H1 (cell line): ENCODE measurements at regions not wholly inside any gene's neighbourhood (a gene's known extent, or its start where the extent isn't known, plus 50 kb on each side); places are given as distances from the start of the nearest gene placed in this dataset.

Experiments
- CTCF ChIA-PET: fragments of 300-600 bp; sonication (Branson Sonifier 250); formaldehyde crosslinking; loops from one replicate; lab custom pipeline; 2021; ENCODE audit not compliant: partially characterized antibody; lab: Charles Lee
- POLR2A ChIA-PET: fragments of 300-600 bp; sonication (Branson Sonifier 250); formaldehyde crosslinking; loops from one replicate; lab custom pipeline; 2021; ENCODE audit warnings: inconsistent platforms; ENCODE audit not compliant: partially characterized antibody; lab: Charles Lee
- DNase-seq, 2 experiments: peaks; one replicate each; pipeline versions ENCODE4 v3.0.0 to v3.0.0-alpha.2; 2010 to 2022; ENCODE audit warnings: low spot score in 2 of 2, low read depth in 1 of 2, mixed read lengths in 1 of 2
- FAIRE-seq: peaks from 2 replicates; lab custom pipeline; 2011; peaks lifted over from hg19 to GRCh38; lab: Jason Lieb, UNC
- H2AFZ ChIP-seq: 2 replicates; pipeline ENCODE4 v1.8.1; 2012; ENCODE audit warnings: low read length, inconsistent platforms
- H2AK5ac ChIP-seq: 2 replicates; pipeline ENCODE4 v1.6.1; 2013; ENCODE audit warnings: low read depth, low read length
- H2BK120ac ChIP-seq: replicated peaks from 2 replicates; pipeline ENCODE3; 2013; ENCODE audit warnings: low read depth, low read length, inconsistent platforms
- H2BK12ac ChIP-seq: 2 replicates; pipeline ENCODE4 v1.6.1; 2013; ENCODE audit warnings: low read depth, low read length
- H2BK15ac ChIP-seq: 2 replicates; pipeline ENCODE4 v1.6.1; 2013; ENCODE audit warnings: low read length
- H2BK20ac ChIP-seq: 2 replicates; pipeline ENCODE4 v1.6.1; 2013; ENCODE audit warnings: low read length
- H2BK5ac ChIP-seq: 2 replicates; pipeline ENCODE4 v1.6.1; 2013; ENCODE audit warnings: low read depth, low read length
- H3K14ac ChIP-seq: 2 replicates; pipeline ENCODE4 v1.6.1; 2013; ENCODE audit warnings: inconsistent platforms; ENCODE audit not compliant: insufficient read length
- H3K18ac ChIP-seq: 2 replicates; pipeline ENCODE4 v1.6.1; 2013; ENCODE audit warnings: low read length; ENCODE audit errors: extremely low read depth
- H3K23ac ChIP-seq: 2 replicates; pipeline ENCODE4 v1.6.1; 2013; ENCODE audit warnings: inconsistent platforms; ENCODE audit not compliant: insufficient read length
- H3K23me2 ChIP-seq: 2 replicates; pipeline ENCODE4 v1.6.1; 2013; ENCODE audit warnings: low read depth, low read length
- H3K27ac ChIP-seq: 2 replicates; pipeline ENCODE4 v1.6.1; 2011; ENCODE audit warnings: low read depth, low read length, inconsistent platforms
- H3K27me3 ChIP-seq, 4 experiments: replicated peaks in 1 of 4; 1 replicate in 1 of 4; 2 replicates in 3 of 4; pipeline versions ENCODE4 v1.6.1 to v1.8.1; 2011 to 2013; ENCODE audit warnings: low read length in 3 of 4, mild to moderate bottlenecking in 3 of 4, inconsistent platforms in 2 of 4, mixed read lengths in 2 of 4, moderate library complexity in 1 of 4; ENCODE audit not compliant: control insufficient read depth in 3 of 4, insufficient read depth in 3 of 4; ENCODE audit errors: extremely low read depth in 1 of 4
- H3K36me3 ChIP-seq, 4 experiments: 2 replicates each; pipeline versions ENCODE4 v1.6.1 to v1.8.1; 2011 to 2013; ENCODE audit warnings: mild to moderate bottlenecking in 4 of 4, low read length in 3 of 4, moderate library complexity in 2 of 4, control low read depth in 1 of 4, inconsistent platforms in 1 of 4; ENCODE audit not compliant: insufficient read depth in 4 of 4, control insufficient read depth in 2 of 4
- H3K4ac ChIP-seq: replicated peaks from 2 replicates; pipeline ENCODE3; 2013; ENCODE audit warnings: low read length, low read depth, mixed read lengths, inconsistent platforms; ENCODE audit not compliant: insufficient read length
- H3K4me1 ChIP-seq, 4 experiments: replicated peaks in 1 of 4; 1 replicate in 1 of 4; 2 replicates in 3 of 4; pipeline versions ENCODE4 v1.6.1 to v1.8.1; 2011 to 2013; ENCODE audit warnings: low read length in 3 of 4, inconsistent platforms in 2 of 4, mixed read lengths in 1 of 4; ENCODE audit not compliant: insufficient read depth in 4 of 4, control insufficient read depth in 3 of 4
- H3K4me2 ChIP-seq, 2 experiments: 2 replicates each; pipeline versions ENCODE4 v1.6.1 to v1.8.1; 2011 to 2013; ENCODE audit warnings: low read depth in 2 of 2, low read length in 2 of 2, control low read depth in 1 of 2, inconsistent platforms in 1 of 2, mild to moderate bottlenecking in 1 of 2; ENCODE audit not compliant: insufficient read depth in 1 of 2
- H3K4me3 ChIP-seq, 4 experiments: fragments of 200-600, 300-600 bp in 1 of 4; sonication (generic), shearing (Covaris generic), sonication (Bioruptor Twin) in 1 of 4; 2 replicates each; pipeline versions ENCODE4 v1.5.1 to v1.8.1; 2011 to 2016; ENCODE audit warnings: low read length in 4 of 4, low read depth in 3 of 4, control low read depth in 2 of 4, inconsistent platforms in 2 of 4, mild to moderate bottlenecking in 2 of 4, mixed read lengths in 1 of 4, moderate library complexity in 1 of 4; ENCODE audit not compliant: insufficient read depth in 2 of 4; ENCODE audit errors: extremely low read depth in 1 of 4
- H3K56ac ChIP-seq: replicated peaks from 2 replicates; pipeline ENCODE3; 2013; ENCODE audit warnings: low read depth, mild to moderate bottlenecking, mixed read lengths, low read length, inconsistent platforms; ENCODE audit not compliant: insufficient read length
- H3K79me1 ChIP-seq: 2 replicates; pipeline ENCODE4 v1.6.1; 2013; ENCODE audit warnings: low read depth, low read length, control low read depth
- H3K79me2 ChIP-seq, 2 experiments: 2 replicates each; pipeline versions ENCODE4 v1.6.1 to v1.8.1; 2012 to 2013; ENCODE audit warnings: low read length in 2 of 2, mild to moderate bottlenecking in 2 of 2, inconsistent platforms in 1 of 2; ENCODE audit not compliant: insufficient read depth in 2 of 2, control insufficient read depth in 1 of 2
- H3K9ac ChIP-seq, 4 experiments: replicated peaks in 1 of 4; 1 replicate in 1 of 4; 2 replicates in 3 of 4; pipeline versions ENCODE4 v1.6.1 to v1.8.1; 2011 to 2013; ENCODE audit warnings: low read depth in 3 of 4, low read length in 3 of 4, control low read depth in 2 of 4, mild to moderate bottlenecking in 2 of 4, moderate library complexity in 2 of 4, inconsistent platforms in 1 of 4; ENCODE audit errors: extremely low read depth in 1 of 4
- H3K9me3 ChIP-seq, 2 experiments: 2 replicates each; pipeline versions ENCODE4 v1.6.1 to v1.8.1; 2012 to 2013; ENCODE audit warnings: mild to moderate bottlenecking in 2 of 2, moderate library complexity in 2 of 2, control low read depth in 1 of 2, inconsistent platforms in 1 of 2, low read depth in 1 of 2, low read length in 1 of 2, mixed read lengths in 1 of 2; ENCODE audit not compliant: insufficient read depth in 2 of 2
- H4K20me1 ChIP-seq, 2 experiments: replicated peaks in 1 of 2; 2 replicates each; pipeline versions ENCODE3 to v1.8.1; 2011 to 2013; ENCODE audit warnings: inconsistent platforms in 2 of 2, low read length in 2 of 2, mild to moderate bottlenecking in 1 of 2; ENCODE audit not compliant: insufficient read depth in 2 of 2, control insufficient read depth in 1 of 2
- H4K5ac ChIP-seq: 2 replicates; pipeline ENCODE4 v1.6.1; 2013; ENCODE audit warnings: low read length, low read depth, mixed read lengths, inconsistent platforms; ENCODE audit not compliant: insufficient read length
- H4K8ac ChIP-seq: 2 replicates; pipeline ENCODE4 v1.8.0; 2013; ENCODE audit warnings: mild to moderate bottlenecking, moderate library complexity, low read length, inconsistent platforms; ENCODE audit not compliant: insufficient read depth; ENCODE audit errors: extremely low read depth
- H4K91ac ChIP-seq: replicated peaks from 2 replicates; pipeline ENCODE3; 2013; ENCODE audit warnings: low read length, mixed read lengths, inconsistent platforms; ENCODE audit not compliant: insufficient read length
- CTBP2 ChIP-seq: IDR thresholded peaks from 2 replicates; pipeline ENCODE4 v1.7.0; 2011; ENCODE audit warnings: borderline replicate concordance, mild to moderate bottlenecking, moderate library complexity, mixed read lengths, low read length; ENCODE audit not compliant: insufficient read depth, insufficient read length
- JUN ChIP-seq: IDR thresholded peaks from 2 replicates; pipeline ENCODE4 v1.6.1; 2011; ENCODE audit warnings: low read depth, mild to moderate bottlenecking, improper control_type of control experiment, low read length
- KDM1A ChIP-seq: fragments of 200-600, 300-600 bp; sonication (generic); IDR thresholded peaks from 2 replicates; pipeline ENCODE4 v1.7.1; 2016; ENCODE audit warnings: mild to moderate bottlenecking, low read length, borderline replicate concordance
- KDM5A ChIP-seq: fragments of 200-600 bp; IDR thresholded peaks from 2 replicates; pipeline ENCODE4 v1.7.1; 2012; ENCODE audit warnings: mild to moderate bottlenecking, low read length, inconsistent platforms, mixed read lengths
- SIRT6 ChIP-seq: IDR thresholded peaks from one replicate; pipeline ENCODE4 v1.7.1; 2012; ENCODE audit warnings: low read length, inconsistent platforms
- SRF ChIP-seq: IDR thresholded peaks from 2 replicates; pipeline ENCODE4 v1.6.1; 2011; ENCODE audit warnings: mild to moderate bottlenecking, low read depth, low read length, moderate library complexity
- WGBS, 2 experiments: shearing (Covaris generic) in 1 of 2; methylation state at CpG; one replicate each; pipeline versions ENCODE4 v1.1.6 to v1.1.7; 2013 to 2015; ENCODE audit warnings: low lambda C conversion rate in 2 of 2, mixed read lengths in 2 of 2, inconsistent platforms in 1 of 2, low coverage in 1 of 2, missing lambda C conversion rate in 1 of 2; ENCODE audit not compliant: insufficient replicate concordance in 2 of 2, insufficient coverage in 1 of 2, insufficient read length in 1 of 2; ENCODE audit errors: extremely low coverage in 1 of 2, missing lambda C conversion rate in 1 of 2; 5-methylcytosine and 5-hydroxymethylcytosine counted together
- TF ChIP-seq, protein P1 (sequence below): IDR thresholded peaks from 2 replicates; pipeline ENCODE4 v1.6.1; 2012; ENCODE audit warnings: low read length, inconsistent platforms

DNA sequence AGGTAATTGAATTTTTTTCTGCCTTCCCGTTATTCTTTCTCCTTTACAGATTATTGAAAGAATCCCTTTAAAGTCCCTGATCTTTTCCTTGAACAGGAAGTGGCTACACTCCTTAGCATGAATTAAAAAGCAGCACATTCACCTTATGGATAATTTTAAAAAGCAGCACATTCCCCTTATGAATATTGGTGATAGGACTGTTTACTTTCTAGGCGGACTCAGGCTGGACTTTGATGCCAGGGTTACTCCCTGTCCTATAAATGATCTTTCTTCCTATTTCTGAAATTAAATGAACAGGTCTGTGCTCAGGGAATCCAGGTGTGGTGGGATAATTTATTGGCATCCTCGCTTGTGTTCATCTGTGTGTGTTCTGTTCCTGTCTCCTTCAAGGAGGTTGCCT is 226.0 kb downstream of the DCDC2C start:
- H2BK120ac ChIP-seq = no peak overlapping the region
- no peak overlapping the region for H2BK12ac ChIP-seq
- no peak overlapping the region for H2BK20ac ChIP-seq
- H3K36me3 ChIP-seq = no peaks in the 10 kb centered on the region
- H4K5ac ChIP-seq = no peak overlapping the region
- H3K9me3 ChIP-seq = no peaks in the 10 kb centered on the region
- DNase-seq = no peak
- POLR2A ChIA-PET = no interaction called here
- H3K79me2 ChIP-seq = no peaks in the 10 kb centered on the region
- no peaks in the 10 kb centered on the region for H3K27me3 ChIP-seq
- H3K9ac ChIP-seq = no peak overlapping the region
- H4K8ac ChIP-seq = no peak overlapping the region
- no peak overlapping the region for H2AFZ ChIP-seq
- H2AK5ac ChIP-seq = no peak overlapping the region
- no peak overlapping the region for H3K18ac ChIP-seq
- H2BK15ac ChIP-seq = no peak overlapping the region
- H2BK5ac ChIP-seq = no peak overlapping the region
- TF ChIP-seq CTBP2 (no peak), SIRT6 (no peak), KDM5A (no peak), SRF (no peak), JUN (no peak), KDM1A (no peak)
- TF ChIP-seq, protein P1, sequence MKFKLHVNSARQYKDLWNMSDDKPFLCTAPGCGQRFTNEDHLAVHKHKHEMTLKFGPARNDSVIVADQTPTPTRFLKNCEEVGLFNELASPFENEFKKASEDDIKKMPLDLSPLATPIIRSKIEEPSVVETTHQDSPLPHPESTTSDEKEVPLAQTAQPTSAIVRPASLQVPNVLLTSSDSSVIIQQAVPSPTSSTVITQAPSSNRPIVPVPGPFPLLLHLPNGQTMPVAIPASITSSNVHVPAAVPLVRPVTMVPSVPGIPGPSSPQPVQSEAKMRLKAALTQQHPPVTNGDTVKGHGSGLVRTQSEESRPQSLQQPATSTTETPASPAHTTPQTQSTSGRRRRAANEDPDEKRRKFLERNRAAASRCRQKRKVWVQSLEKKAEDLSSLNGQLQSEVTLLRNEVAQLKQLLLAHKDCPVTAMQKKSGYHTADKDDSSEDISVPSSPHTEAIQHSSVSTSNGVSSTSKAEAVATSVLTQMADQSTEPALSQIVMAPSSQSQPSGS = no peak
- TF ChIP-seq, all 59 proteins: peak for 0
- H3K56ac ChIP-seq = no peak overlapping the region
- no peak overlapping the region for H3K4me3 ChIP-seq
- no peak overlapping the region for H3K27ac ChIP-seq
- no peak overlapping the region for H3K4ac ChIP-seq
- WGBS, 2 experiments = 92% methylated on average over 3 of the region's 3 CpGs; no CpG with 5 or more reads in 1 of the 2 experiments
- no peak overlapping the region for H3K14ac ChIP-seq
- H3K23me2 ChIP-seq = no peaks in the 10 kb centered on the region; the same call in 1 of the 2 replicates
- H3K4me2 ChIP-seq = no peak overlapping the region
- no peaks in the 10 kb centered on the region for H4K20me1 ChIP-seq
- CTCF ChIA-PET = no interaction called here
- H4K91ac ChIP-seq = no peak overlapping the region
- no peaks in the 10 kb centered on the region for H3K79me1 ChIP-seq
- no peak for FAIRE-seq
- H3K4me1 ChIP-seq = no peaks in the 10 kb centered on the region
- no peak overlapping the region for H3K23ac ChIP-seq
